GM23338 (cell line): ENCODE measurements at regions not wholly inside any gene's neighbourhood (a gene's known extent, or its start where the extent isn't known, plus 50 kb on each side); places are given as distances from the start of the nearest gene placed in this dataset.

ENCODE experiments used
- ATAC-seq: fragments of 200-7000 bp; cut with Tn5 transposase; 3 replicates; pipeline ENCODE4 v1.9.1; 2020
- DNase-seq: peaks from one replicate; pipeline ENCODE4 v3.0.0-alpha.2; 2015; ENCODE audit warnings: low spot score
- H2AFZ ChIP-seq: fragments of 200-600 bp; sonication (generic); 2 replicates; pipeline ENCODE4 v1.8.0; 2016; ENCODE audit warnings: antibody characterized with exemption, mild to moderate bottlenecking, moderate library complexity
- H3F3A ChIP-seq: fragments of 200-600 bp; sonication (generic); replicated peaks from 2 replicates; pipeline ENCODE4 v1.8.0; 2017; ENCODE audit warnings: antibody characterized with exemption, mixed run types, low read depth
- H3K27ac ChIP-seq: fragments of 200-600 bp; sonication (generic); 2 replicates; pipeline ENCODE4 v1.6.1; 2016; ENCODE audit warnings: low read depth
- H3K27me3 ChIP-seq: fragments of 200-600 bp; sonication (generic); 2 replicates; pipeline ENCODE4 v1.8.0; 2016; ENCODE audit warnings: mild to moderate bottlenecking, mixed run types, moderate library complexity; ENCODE audit not compliant: insufficient read depth
- H3K36me3 ChIP-seq: fragments of 200-600 bp; sonication (generic); 2 replicates; pipeline ENCODE4 v1.8.0; 2016; ENCODE audit warnings: mild to moderate bottlenecking; ENCODE audit not compliant: insufficient read depth
- H3K4me1 ChIP-seq: fragments of 200-600 bp; sonication (generic); 2 replicates; pipeline ENCODE4 v1.8.0; 2016; ENCODE audit warnings: mild to moderate bottlenecking, moderate library complexity; ENCODE audit not compliant: insufficient read depth
- H3K4me2 ChIP-seq: fragments of 200-600 bp; sonication (generic); 2 replicates; pipeline ENCODE4 v1.7.1; 2017; ENCODE audit warnings: mixed run types
- H3K4me3 ChIP-seq: fragments of 200-600 bp; sonication (generic); 2 replicates; pipeline ENCODE4 v1.6.1; 2016; ENCODE audit warnings: mixed run types
- H3K79me2 ChIP-seq: fragments of 200-600 bp; sonication (generic); replicated peaks from 2 replicates; pipeline ENCODE4 v1.8.0; 2017; ENCODE audit warnings: mild to moderate bottlenecking; ENCODE audit not compliant: insufficient read depth
- H3K9me2 ChIP-seq: fragments of 200-600 bp; sonication (generic); 2 replicates; pipeline ENCODE4 v1.8.0; 2017; ENCODE audit not compliant: insufficient read depth
- H4K20me1 ChIP-seq: fragments of 200-600 bp; sonication (generic); replicated peaks from 2 replicates; pipeline ENCODE4 v1.8.0; 2017; ENCODE audit warnings: mild to moderate bottlenecking; ENCODE audit not compliant: insufficient read depth
- H3K27ac Mint-ChIP-seq: 2 replicates; pipeline ENCODE4 v1.8.0; 2020; ENCODE audit warnings: inconsistent platforms, mild to moderate bottlenecking, moderate library complexity, mixed read lengths
- H3K27me3 Mint-ChIP-seq: 3 replicates; pipeline ENCODE4 v1.8.0; 2022; ENCODE audit warnings: low read depth, mild to moderate bottlenecking, moderate library complexity, mixed read lengths, inconsistent platforms; ENCODE audit not compliant: insufficient read depth, poor library complexity
- H3K36me3 Mint-ChIP-seq: 3 replicates; pipeline ENCODE4 v1.8.0; 2021; ENCODE audit warnings: low read depth, mild to moderate bottlenecking, inconsistent platforms, moderate library complexity, mixed read lengths
- H3K4me1 Mint-ChIP-seq: 3 replicates; pipeline ENCODE4 v1.8.0; 2020; ENCODE audit warnings: mild to moderate bottlenecking, inconsistent platforms, mixed read lengths
- H3K4me3 Mint-ChIP-seq: 3 replicates; pipeline ENCODE4 v1.8.0; 2021; ENCODE audit warnings: moderate library complexity, mild to moderate bottlenecking, inconsistent platforms, mixed read lengths
- H3K9me3 Mint-ChIP-seq: 3 replicates; pipeline ENCODE4 v1.8.0; 2020; ENCODE audit warnings: moderate library complexity, mild to moderate bottlenecking, inconsistent platforms, mixed read lengths
- CREB1 ChIP-seq: fragments of 250-450 bp; sonication (Bioruptor Pico); IDR thresholded peaks from 2 replicates; pipeline ENCODE4 v1.5.0; 2020; ENCODE audit warnings: low read depth, mild to moderate bottlenecking, moderate library complexity
- EZH2 ChIP-seq: fragments of 200-600 bp; sonication (generic); IDR thresholded peaks from one replicate; pipeline ENCODE4 v1.8.0; 2017; ENCODE audit warnings: antibody characterized with exemption, mild to moderate bottlenecking, low read depth; ENCODE audit not compliant: unreplicated experiment
- JUNB ChIP-seq: IDR thresholded peaks from one replicate; pipeline ENCODE4 v1.6.1; 2016; ENCODE audit warnings: antibody characterized with exemption; ENCODE audit not compliant: unreplicated experiment
- NANOG ChIP-seq: IDR thresholded peaks from 2 replicates; pipeline ENCODE4 v1.6.1; 2016; ENCODE audit warnings: antibody characterized with exemption, borderline replicate concordance
- POLR2AphosphoS5 ChIP-seq: IDR thresholded peaks from 2 replicates; pipeline ENCODE4 v1.6.1; 2016; ENCODE audit warnings: antibody characterized with exemption, low read depth
- STAT1 ChIP-seq: IDR thresholded peaks from one replicate; pipeline ENCODE4 v1.6.1; 2016; ENCODE audit warnings: antibody characterized with exemption; ENCODE audit not compliant: unreplicated experiment
- ZNF114 ChIP-seq: fragments of 250-450 bp; sonication (Bioruptor Pico); IDR thresholded peaks from 2 replicates; pipeline ENCODE4 v1.5.0; 2020; ENCODE audit warnings: mild to moderate bottlenecking, moderate library complexity
- ZNF331 ChIP-seq: fragments of 250-450 bp; sonication (Bioruptor Pico); IDR thresholded peaks from 2 replicates; pipeline ENCODE4 v1.5.0; 2020; ENCODE audit warnings: low read depth, mild to moderate bottlenecking, moderate library complexity
- TF ChIP-seq, protein P1 (sequence below): IDR thresholded peaks from one replicate; pipeline ENCODE4 v1.6.1; 2018; ENCODE audit warnings: antibody characterized with exemption; ENCODE audit not compliant: unreplicated experiment
- TF ChIP-seq, protein P2 (sequence below): IDR thresholded peaks from 2 replicates; pipeline ENCODE4 v1.6.1; 2016; ENCODE audit warnings: antibody characterized with exemption

DNA sequence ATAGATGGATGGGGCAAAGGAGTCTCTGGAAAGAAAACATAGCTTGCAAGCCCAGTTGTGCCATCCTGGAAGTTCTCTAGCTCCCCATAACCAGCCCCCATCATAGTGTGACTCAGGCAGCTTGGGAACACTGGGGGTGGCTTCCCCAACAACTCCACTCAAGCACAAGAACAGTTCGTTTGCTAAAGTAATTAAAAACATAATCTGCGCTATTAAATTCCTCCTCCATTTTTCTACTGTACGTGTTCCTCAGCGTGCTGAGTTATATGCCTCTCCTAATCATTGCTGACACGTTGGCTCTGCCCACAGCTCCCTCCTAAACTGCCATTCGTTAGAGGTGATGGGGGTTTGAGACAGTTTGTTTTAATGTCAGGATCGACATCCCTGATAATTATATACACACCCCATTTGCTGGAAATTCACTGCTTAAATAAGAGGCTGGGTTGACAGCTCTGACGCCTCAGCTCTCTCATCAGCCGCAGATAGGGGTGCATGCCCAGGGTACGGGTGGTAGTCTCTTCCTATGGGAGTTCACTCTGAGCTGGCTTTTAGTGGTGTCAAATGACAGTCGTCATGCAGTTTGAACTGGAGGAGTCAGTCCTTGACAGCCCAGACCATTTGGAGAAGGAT is 59.5 kb upstream of the SEZ6L start:
- no peak overlapping the region for H3K27ac Mint-ChIP-seq
- H3K79me2 ChIP-seq, result no peaks in the 10 kb centered on the region
- peaks cover 7% of the 10 kb centered on the region; the same call in 2 of the 3 replicates for H3K9me3 Mint-ChIP-seq
- H3K4me2 ChIP-seq, result no peak overlapping the region
- no peaks in the 10 kb centered on the region for H3K36me3 ChIP-seq
- no peaks in the 10 kb centered on the region; the same call in 1 of the 2 replicates for H3K9me2 ChIP-seq
- H3K27me3 ChIP-seq, result no peaks in the 10 kb centered on the region
- no peaks in the 10 kb centered on the region for H3F3A ChIP-seq
- ATAC-seq (no peak; the same call in 2 of the 3 replicates), DNase-seq (peak; percentile 8)
- H3K36me3 Mint-ChIP-seq, result no peaks in the 10 kb centered on the region; the same call in 2 of the 3 replicates
- no peak overlapping the region for H3K4me3 Mint-ChIP-seq
- no peaks in the 10 kb centered on the region for H3K4me1 ChIP-seq
- no peak overlapping the region for H3K4me3 ChIP-seq
- H2AFZ ChIP-seq, result no peak overlapping the region
- peaks cover 1% of the 10 kb centered on the region; the same call in 2 of the 3 replicates for H3K4me1 Mint-ChIP-seq
- TF ChIP-seq NANOG (no peak), CREB1 (CRISPR knock-in tag) (no peak), POLR2AphosphoS5 (no peak), STAT1 (no peak), ZNF114 (CRISPR knock-in tag) (no peak)
- TF ChIP-seq, protein P1, sequence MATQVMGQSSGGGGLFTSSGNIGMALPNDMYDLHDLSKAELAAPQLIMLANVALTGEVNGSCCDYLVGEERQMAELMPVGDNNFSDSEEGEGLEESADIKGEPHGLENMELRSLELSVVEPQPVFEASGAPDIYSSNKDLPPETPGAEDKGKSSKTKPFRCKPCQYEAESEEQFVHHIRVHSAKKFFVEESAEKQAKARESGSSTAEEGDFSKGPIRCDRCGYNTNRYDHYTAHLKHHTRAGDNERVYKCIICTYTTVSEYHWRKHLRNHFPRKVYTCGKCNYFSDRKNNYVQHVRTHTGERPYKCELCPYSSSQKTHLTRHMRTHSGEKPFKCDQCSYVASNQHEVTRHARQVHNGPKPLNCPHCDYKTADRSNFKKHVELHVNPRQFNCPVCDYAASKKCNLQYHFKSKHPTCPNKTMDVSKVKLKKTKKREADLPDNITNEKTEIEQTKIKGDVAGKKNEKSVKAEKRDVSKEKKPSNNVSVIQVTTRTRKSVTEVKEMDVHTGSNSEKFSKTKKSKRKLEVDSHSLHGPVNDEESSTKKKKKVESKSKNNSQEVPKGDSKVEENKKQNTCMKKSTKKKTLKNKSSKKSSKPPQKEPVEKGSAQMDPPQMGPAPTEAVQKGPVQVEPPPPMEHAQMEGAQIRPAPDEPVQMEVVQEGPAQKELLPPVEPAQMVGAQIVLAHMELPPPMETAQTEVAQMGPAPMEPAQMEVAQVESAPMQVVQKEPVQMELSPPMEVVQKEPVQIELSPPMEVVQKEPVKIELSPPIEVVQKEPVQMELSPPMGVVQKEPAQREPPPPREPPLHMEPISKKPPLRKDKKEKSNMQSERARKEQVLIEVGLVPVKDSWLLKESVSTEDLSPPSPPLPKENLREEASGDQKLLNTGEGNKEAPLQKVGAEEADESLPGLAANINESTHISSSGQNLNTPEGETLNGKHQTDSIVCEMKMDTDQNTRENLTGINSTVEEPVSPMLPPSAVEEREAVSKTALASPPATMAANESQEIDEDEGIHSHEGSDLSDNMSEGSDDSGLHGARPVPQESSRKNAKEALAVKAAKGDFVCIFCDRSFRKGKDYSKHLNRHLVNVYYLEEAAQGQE, result no peak
- H3K27ac ChIP-seq, result no peak overlapping the region
- peaks cover 6% of the 10 kb centered on the region for H3K27me3 Mint-ChIP-seq
- H4K20me1 ChIP-seq, result no peaks in the 10 kb centered on the region

DNA sequence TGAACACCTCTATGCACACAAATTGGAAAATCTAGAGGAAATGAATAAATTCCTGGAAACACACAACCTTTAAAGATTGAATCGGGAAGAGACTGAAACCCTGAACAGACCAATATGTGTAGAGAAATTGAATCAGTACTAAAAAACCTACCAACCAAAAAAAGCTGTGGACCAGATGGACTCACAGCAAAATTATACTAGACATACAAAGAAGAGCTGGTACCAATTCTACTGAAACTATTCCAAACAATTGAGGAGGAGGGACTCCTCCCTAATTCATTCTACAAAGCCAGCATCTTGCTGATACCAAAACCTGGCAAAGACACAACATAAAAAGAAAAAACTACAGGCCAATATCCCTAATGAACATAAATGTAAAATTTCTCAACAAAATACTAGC is 54.4 kb upstream of the SEZ6L start:
- Mint-ChIP-seq H3K27me3 (peaks cover 5% of the 10 kb centered on the region), H3K4me1 (peaks cover 10% of the 10 kb centered on the region)

More for the DNA sequence above, 54.4 kb upstream of the SEZ6L start:
- ATAC-seq (no peak), DNase-seq (no peak)
- Histone ChIP-seq H3K27me3 (no peaks in the 10 kb centered on the region), H3K9me2 (no peaks in the 10 kb centered on the region), H3F3A (no peaks in the 10 kb centered on the region), H3K27ac (no peak overlapping the region), H3K4me1 (no peaks in the 10 kb centered on the region), H3K4me2 (no peak overlapping the region), H3K79me2 (no peaks in the 10 kb centered on the region), H4K20me1 (no peaks in the 10 kb centered on the region), H3K36me3 (no peaks in the 10 kb centered on the region), H3K4me3 (no peak overlapping the region), H2AFZ (no peak overlapping the region)
- Mint-ChIP-seq H3K27ac (no peak overlapping the region), H3K36me3 (no peaks in the 10 kb centered on the region; the same call in 2 of the 3 replicates), H3K9me3 (peaks cover 7% of the 10 kb centered on the region; the same call in 2 of the 3 replicates), H3K4me3 (no peak overlapping the region)
- TF ChIP-seq JUNB (no peak), STAT1 (no peak), POLR2AphosphoS5 (no peak), ZNF114 (CRISPR knock-in tag) (no peak), EZH2 (no peak), CREB1 (CRISPR knock-in tag) (no peak), ZNF331 (no peak)
- TF ChIP-seq, protein P1, result no peak
- TF ChIP-seq, protein P2, sequence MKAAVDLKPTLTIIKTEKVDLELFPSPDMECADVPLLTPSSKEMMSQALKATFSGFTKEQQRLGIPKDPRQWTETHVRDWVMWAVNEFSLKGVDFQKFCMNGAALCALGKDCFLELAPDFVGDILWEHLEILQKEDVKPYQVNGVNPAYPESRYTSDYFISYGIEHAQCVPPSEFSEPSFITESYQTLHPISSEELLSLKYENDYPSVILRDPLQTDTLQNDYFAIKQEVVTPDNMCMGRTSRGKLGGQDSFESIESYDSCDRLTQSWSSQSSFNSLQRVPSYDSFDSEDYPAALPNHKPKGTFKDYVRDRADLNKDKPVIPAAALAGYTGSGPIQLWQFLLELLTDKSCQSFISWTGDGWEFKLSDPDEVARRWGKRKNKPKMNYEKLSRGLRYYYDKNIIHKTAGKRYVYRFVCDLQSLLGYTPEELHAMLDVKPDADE, result no peak
